ENCODE measurements at regions not wholly inside any gene's neighbourhood (a gene's known extent, or its start where the extent isn't known, plus 50 kb on each side); places are given as distances from the start of the nearest gene placed in this dataset.

GRCh38 chr3:193939527-193939926 is 196.4 kb upstream of the HES1 start:
- Histone ChIP-seq H3K4me3 (no peak overlapping the region), H3K36me3 (no peaks in the 10 kb centered on the region), H3K4me1 (no peaks in the 10 kb centered on the region), H3K9me3 (no peaks in the 10 kb centered on the region), H3K27me3 (no peaks in the 10 kb centered on the region), H3K27ac (no peak overlapping the region)
- WGBS, 5 donors: 93 to 96% (median 95%) methylated on average over 4 of the region's 4 CpGs
- DNase-seq: no peak
- intact Hi-C loops (cut with DNase I; ENCODE audit: low total_unique reads): no loop called here
- TF ChIP-seq CTCF (IDR thresholded peaks at IDR 0.05): no peak

- intact Hi-C loops (cut with DNase I; ENCODE audit: low total_unique reads): no loop called here
- 64 to 75% (median 69%) methylated on average over 7 of the region's 7 CpGs for WGBS, 5 donors
- no peaks in the 10 kb centered on the region for H3K9me3 ChIP-seq
These were observed 195.4 kb upstream of the HES1 start for GRCh38 chr3:193940526-193940925.

GRCh38 chr3:193941486-193941885 is 194.5 kb upstream of the HES1 start:
- Histone ChIP-seq H3K4me3 (no peak overlapping the region), H3K36me3 (no peaks in the 10 kb centered on the region), H3K27me3 (no peaks in the 10 kb centered on the region), H3K9me3 (no peaks in the 10 kb centered on the region), H3K4me1 (no peaks in the 10 kb centered on the region), H3K27ac (no peak overlapping the region)
- WGBS, 5 donors: 88 to 92% (median 89%) methylated on average over 10 of the region's 10 CpGs
- DNase-seq: no peak
- TF ChIP-seq EP300 (IDR thresholded peaks at IDR 0.05) (no peak), CTCF (IDR thresholded peaks at IDR 0.05) (no peak), POLR2A (IDR thresholded peaks at IDR 0.05) (no peak), POLR2AphosphoS5 (IDR thresholded peaks at IDR 0.05) (no peak)
- intact Hi-C loops (cut with DNase I; ENCODE audit: low total_unique reads): no loop called here

More at GRCh38 chr3:193940526-193940925, 195.4 kb upstream of the HES1 start:
- no peak for DNase-seq
- TF ChIP-seq CTCF (IDR thresholded peaks at IDR 0.05) (no peak), POLR2AphosphoS5 (IDR thresholded peaks at IDR 0.05) (no peak)
- H3K4me1 ChIP-seq: no peaks in the 10 kb centered on the region
- no peak overlapping the region for H3K27ac ChIP-seq
- no peaks in the 10 kb centered on the region for H3K36me3 ChIP-seq
- no peak overlapping the region for H3K4me3 ChIP-seq
- no peaks in the 10 kb centered on the region for H3K27me3 ChIP-seq

- H3K4me3 ChIP-seq: no peak overlapping the region
- TF ChIP-seq EP300 (IDR thresholded peaks at IDR 0.05) (no peak), CTCF (IDR thresholded peaks at IDR 0.05) (no peak), POLR2A (IDR thresholded peaks at IDR 0.05) (no peak), POLR2AphosphoS5 (IDR thresholded peaks at IDR 0.05) (no peak)
- DNase-seq: no peak
- no peaks in the 10 kb centered on the region for H3K27me3 ChIP-seq
- no peak overlapping the region for H3K27ac ChIP-seq
- no peaks in the 10 kb centered on the region for H3K36me3 ChIP-seq
- H3K9me3 ChIP-seq: no peaks in the 10 kb centered on the region
- WGBS, 5 donors: 84 to 90% (median 87%) methylated on average over 9 of the region's 9 CpGs
- intact Hi-C loops (cut with DNase I; ENCODE audit: low total_unique reads): no loop called here
- H3K4me1 ChIP-seq: peaks cover 0 to 3% (median 0%) of the 10 kb centered on the region in 4 donors
These were observed 193.4 kb upstream of the HES1 start for GRCh38 chr3:193942516-193943055.

All from stomach (tissue), 8 donors.